ENCODE measurements at regions not wholly inside any gene's neighbourhood (a gene's known extent, or its start where the extent isn't known, plus 50 kb on each side); places are given as distances from the start of the nearest gene placed in this dataset.
A peak's percentile ranks its signal among the peaks of the same experiment; 100 is the strongest.

DNA sequence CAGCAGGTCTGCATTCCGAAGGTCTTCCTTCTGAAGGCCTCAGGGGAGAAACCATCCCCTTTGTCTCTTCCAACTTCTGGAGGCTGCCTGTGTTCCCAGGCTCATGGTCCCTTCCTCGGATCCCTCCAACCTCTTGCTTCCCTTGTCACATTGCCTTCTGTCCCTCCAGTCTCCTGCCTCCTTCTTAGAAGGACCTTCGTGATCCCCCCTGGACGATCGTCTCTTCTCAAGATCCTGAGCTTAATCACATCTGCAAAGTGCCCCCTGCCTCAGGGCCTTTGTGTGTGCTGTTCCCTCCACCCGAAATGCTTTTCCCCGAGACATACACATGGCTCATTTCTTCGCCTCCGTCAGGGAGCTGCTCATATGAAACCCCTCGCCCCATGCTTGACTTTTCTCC lies 505.8 kb downstream of the SHQ1 start:
- no peak for DNase-seq (ENCODE audit: low spot score)

DNA sequence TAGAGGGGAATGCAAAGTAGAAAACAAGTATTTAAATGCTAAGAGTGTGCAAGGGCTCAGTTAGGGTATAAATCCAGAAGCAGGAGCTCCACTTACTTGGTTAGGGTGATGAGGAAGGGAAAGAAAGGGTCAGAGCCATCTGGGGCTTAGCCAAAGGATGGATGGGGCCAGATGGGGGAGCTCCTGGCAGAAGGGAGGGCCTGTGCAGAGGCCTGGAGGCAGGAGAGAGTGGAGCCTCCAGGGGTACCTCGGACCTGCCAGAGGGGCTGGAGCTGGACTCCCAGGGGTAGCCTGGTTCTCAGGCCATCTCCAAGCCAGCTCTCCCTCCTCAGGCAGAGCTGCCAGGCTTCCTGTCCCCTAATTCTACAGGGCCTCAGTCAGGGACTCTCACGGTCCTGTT lies 506.3 kb downstream of the SHQ1 start:
- DNase-seq (ENCODE audit: low spot score): no peak

- no peak for DNase-seq (ENCODE audit: low spot score)
Measured at GRCh38 chr3:72341380-72341770, 506.9 kb downstream of the SHQ1 start.

DNA sequence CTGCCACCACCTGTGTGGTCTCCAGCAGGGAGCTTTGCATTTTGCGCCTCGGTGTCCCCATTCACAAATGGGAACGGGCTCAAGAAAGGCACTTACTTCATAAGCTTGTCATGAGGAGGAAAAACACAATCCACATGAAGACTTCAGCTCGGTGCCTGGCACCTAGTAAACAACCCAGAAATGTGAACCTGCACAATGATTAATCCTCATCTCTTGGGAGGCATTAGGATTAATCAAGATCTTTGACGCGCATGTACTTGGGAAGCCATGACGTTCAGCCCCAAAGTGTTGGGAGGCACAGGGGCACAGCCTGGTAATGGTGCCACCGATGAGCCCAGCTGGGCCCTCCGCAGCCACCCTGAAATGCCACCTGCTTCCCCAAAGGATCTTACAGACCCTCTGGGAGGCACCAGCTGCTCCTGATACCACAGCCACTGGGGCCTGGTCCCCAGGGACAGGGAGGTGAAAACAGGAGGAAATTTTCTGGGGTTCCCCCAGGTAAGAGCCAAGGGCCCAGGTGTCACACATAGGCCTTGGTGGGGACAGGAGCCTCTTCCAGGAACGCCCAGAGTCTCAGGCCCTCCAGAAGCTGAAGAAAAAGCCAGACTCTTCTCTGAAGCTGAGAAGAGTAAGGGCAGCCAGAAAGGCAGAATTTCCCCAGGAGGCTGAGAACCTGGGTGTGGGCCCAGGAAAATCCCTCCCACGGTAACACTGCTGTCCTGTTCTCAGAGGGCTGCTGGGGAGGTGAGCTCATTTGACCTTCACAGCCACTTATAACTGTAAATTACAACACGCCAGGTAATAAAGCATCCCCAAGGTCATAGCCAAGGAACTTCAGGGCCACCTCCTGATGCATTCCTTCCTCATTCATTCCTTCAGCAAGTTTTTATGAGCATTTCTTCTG lies 507.5 kb downstream of the SHQ1 start:
- no peak for DNase-seq (ENCODE audit: low spot score)

- no peak for DNase-seq (ENCODE audit: low spot score)
Measured at GRCh38 chr3:72340056-72340455, 508.2 kb downstream of the SHQ1 start.

- DNase-seq (ENCODE audit: low spot score): no peak
Measured at GRCh38 chr3:72339670-72340030, 508.6 kb downstream of the SHQ1 start.

- no peak for DNase-seq (ENCODE audit: low spot score)
Measured at GRCh38 chr3:72338942-72339669, 509.1 kb downstream of the SHQ1 start.

DNA sequence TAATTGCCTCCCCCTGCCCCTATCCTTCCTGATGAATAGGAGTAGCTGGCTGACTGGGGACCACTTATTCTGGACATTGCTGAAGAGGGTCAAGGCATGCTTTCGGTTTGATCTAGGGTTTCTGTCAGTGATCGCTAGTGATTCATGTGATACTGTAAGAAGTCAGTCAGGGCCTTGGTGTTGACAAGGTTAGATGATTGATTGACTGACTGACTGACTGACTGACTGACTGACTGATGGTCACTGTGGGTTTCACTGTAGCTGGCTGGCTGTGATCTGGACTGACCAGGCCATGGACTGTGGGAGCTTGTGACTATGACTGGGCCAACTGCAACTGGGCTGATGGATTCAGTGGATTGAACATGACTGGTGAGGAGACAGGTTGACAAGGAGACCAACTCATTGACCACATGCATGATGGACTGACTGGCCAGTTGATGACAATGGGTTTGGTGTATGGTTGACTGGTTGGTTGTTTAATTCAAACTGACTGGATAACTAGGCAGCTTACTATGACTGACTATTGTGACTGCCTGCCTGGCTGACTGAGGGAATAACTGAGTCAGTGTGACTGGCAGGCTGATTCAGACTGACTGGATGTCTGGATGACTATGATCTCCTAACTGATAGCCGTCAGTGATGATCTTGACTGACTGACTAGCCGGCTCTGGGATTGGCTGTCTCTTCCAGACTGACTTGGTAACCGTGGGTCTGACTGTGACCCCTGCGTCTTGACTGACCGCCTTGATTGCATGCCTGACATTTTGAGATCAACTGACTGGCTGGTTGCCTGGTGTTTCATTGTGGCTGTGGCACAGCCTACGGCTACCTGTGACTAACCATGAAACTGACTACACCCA lies 509.9 kb downstream of the SHQ1 start:
- DNase-seq (ENCODE audit: low spot score): no peak

GRCh38 chr3:72337480-72337855 lies 510.8 kb downstream of the SHQ1 start:
- DNase-seq (ENCODE audit: low spot score): no peak

- DNase-seq (ENCODE audit: low spot score): no peak
Measured at GRCh38 chr3:72336821-72337479, 511.3 kb downstream of the SHQ1 start.

DNA sequence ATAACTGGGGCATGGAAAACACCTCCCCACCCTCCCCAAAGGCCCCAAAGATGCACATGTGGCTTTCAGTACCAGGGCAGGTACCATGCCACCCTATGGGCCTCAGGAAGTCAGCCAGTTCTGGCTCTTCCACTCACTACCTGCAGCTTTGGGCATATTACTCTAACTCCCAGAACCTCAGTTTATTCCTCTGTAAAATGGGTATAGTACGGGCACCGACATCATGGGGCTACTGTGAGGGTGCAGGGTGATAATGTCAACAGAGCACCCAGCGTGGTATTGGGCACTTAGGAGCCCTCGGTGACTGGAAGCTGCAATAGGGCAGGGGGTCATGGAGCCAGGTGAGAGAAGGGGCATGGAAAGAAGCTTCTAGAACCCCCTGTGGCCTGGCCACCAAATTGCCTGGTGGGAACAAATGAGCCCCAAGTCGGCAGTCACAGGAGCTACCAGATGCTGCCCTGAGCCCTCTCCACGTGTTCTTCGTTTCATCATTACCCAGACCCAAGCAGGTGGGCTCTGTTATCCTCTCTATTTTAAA lies 512.1 kb downstream of the SHQ1 start:
- DNase-seq (ENCODE audit: low spot score): no peak

- no peak for DNase-seq (ENCODE audit: low spot score)
Measured at GRCh38 chr3:72335458-72336095, 512.7 kb downstream of the SHQ1 start.

DNA sequence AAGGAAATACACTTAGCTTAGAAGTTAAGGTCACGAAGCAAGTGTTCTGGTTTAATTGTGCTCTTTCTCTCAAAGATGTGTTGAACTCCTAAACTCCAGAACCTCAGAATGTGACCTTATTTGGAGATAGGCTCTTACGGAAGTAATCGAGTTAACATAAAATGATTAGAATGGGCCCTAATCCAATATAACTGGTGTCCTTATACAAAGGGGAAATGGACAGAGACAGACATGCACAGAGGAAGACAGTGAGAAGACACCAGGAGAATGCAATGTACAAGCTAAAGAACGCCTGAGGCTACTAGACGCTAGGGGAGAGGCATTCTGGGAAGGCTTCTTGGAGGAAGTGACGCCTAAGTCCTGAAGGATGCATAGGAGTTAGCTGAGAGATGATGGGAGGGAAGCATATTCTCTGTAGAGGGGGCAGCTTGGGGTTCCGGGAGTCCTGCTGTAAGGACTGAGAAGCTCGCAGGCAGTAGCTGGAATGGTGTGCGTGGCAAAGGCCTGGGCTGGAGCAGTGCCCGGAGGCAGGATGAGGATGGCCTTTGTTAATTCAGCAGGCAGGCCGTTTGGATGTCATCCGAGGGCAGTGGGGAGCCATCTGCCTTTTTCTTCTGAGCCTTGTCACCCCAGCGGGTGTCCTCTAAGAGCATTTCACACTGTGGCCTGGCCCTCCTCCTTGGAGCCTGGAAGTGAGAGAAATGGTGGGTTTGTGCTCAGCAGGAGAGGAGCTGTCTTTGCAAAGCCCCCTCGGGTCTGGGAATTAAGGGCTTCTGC lies 513.4 kb downstream of the SHQ1 start:
- peak; percentile 84 for DNase-seq (ENCODE audit: low spot score)

DNA sequence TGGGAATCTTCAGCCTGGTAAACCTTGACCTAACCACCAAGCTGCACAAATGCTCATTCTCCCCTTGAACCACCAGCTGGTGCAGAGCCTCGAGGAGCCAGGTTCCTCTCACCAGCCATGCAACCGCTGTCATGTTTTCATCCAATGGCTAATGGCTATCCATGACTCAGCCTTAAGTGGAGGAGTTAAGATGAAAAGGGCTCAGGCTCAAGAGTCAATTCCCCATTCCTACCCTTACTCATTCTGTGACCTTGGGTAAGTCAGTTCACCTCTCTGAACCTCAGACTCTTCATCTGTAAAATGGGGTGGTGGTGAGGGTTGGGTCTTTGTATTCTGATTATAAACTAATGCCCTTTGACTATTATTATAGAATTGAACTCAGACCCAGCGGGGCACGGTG lies 515.6 kb downstream of the SHQ1 start:
- no peak for DNase-seq (ENCODE audit: low spot score)

DNA sequence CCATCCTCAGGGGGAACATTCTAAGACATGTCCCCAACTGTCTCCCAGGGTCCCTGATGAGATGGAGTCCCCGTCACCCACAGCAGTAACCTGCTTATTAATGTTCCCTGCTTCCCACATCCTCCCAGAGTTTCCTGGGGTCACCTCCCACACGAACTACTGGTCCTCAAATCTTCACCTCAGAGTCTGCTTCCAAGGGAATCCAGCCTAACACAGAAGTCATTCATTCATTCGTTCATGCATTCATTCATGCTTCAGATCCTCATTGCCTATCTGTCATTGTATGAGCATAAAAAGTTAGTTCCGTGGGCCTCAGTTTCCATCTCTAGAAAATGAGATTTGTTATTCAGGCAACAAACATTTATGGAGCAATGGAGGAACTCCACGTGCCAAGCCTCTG lies 516.2 kb downstream of the SHQ1 start:
- no peak for DNase-seq (ENCODE audit: low spot score)

DNA sequence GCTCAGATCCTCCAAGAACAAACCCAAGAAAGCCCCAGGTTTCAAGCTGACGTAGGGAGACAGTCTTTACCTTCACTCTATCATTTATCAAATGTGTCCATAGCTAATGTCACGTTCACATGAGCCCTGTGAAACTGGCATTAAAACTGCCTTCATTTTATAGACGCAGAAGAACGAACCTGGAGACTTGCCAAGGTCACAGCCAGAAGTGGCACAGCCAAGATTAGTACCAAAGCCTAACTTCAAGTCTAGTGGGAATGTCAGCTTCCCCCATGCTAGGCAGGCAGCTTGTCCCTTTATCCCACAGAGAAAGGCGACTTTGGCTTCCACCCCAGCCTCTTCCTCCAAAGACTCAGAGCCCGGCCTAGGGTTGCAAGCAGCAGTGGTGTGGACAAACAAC lies 517.2 kb downstream of the SHQ1 start:
- no peak for DNase-seq (ENCODE audit: low spot score)

GRCh38 chr3:72329354-72329753 lies 518.9 kb downstream of the SHQ1 start:
- DNase-seq (ENCODE audit: low spot score): peak; percentile 74

GRCh38 chr3:72328755-72329277 lies 519.4 kb downstream of the SHQ1 start:
- DNase-seq (ENCODE audit: low spot score): no peak

- DNase-seq (ENCODE audit: low spot score): no peak
Measured at GRCh38 chr3:72327008-72327407, 521.2 kb downstream of the SHQ1 start.

DNA sequence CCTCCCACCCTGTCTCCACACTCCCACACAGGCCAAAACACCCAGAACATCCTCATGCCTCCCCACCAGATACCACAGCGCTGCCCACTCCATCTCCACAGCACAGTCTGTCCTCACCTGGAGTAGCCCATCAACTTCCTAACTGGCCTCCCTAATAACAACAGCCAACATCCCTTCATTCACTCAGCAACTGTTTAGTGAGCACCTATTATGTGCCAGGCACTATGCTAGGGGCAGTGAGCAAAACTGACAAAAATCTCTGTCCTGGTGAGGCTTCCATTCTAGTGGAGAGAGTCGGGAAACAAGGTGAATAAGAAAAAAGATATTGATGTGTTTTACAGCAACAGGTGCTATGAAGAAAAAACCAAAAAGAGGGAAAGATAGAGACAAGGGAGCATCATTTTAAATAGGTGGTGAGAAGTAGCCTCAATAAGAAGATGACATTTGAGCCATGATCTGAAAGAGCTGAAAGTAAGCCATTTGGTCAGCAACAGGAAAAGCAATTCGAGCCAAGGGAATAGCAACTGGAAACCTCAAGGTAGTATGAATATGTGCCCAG lies 523.9 kb downstream of the SHQ1 start:
- DNase-seq (ENCODE audit: low spot score): no peak

All from cerebellar cortex (tissue), 1 donor.